ENCODE measurements at regions not wholly inside any gene's neighbourhood (a gene's known extent, or its start where the extent isn't known, plus 50 kb on each side); places are given as distances from the start of the nearest gene placed in this dataset.

DNA sequence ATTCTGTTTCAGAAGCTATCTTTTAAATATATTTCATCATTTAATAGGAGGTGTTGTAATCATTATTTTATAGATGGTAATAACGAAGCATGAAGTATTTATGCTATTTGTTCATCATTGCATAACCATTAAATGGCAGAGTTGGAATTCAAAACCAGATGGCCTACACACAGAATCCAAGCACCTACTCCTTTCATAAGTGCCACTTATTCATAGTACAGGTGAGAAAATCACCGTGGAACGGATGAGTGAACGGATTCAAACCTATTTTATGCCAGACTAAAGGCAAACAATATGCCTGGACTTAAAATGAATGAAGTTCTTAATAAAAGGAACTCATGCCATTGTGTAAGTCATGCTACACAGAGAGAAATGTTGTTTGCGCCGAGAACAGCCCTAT, 397.9 kb upstream of the ADGRB3 start (continued):
- TF ChIP-seq, protein P1, sequence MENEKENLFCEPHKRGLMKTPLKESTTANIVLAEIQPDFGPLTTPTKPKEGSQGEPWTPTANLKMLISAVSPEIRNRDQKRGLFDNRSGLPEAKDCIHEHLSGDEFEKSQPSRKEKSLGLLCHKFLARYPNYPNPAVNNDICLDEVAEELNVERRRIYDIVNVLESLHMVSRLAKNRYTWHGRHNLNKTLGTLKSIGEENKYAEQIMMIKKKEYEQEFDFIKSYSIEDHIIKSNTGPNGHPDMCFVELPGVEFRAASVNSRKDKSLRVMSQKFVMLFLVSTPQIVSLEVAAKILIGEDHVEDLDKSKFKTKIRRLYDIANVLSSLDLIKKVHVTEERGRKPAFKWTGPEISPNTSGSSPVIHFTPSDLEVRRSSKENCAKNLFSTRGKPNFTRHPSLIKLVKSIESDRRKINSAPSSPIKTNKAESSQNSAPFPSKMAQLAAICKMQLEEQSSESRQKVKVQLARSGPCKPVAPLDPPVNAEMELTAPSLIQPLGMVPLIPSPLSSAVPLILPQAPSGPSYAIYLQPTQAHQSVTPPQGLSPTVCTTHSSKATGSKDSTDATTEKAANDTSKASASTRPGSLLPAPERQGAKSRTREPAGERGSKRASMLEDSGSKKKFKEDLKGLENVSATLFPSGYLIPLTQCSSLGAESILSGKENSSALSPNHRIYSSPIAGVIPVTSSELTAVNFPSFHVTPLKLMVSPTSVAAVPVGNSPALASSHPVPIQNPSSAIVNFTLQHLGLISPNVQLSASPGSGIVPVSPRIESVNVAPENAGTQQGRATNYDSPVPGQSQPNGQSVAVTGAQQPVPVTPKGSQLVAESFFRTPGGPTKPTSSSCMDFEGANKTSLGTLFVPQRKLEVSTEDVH (IDR thresholded peaks at IDR 0.05; ENCODE audit: low read depth, partially characterized antibody): no peak
- TF ChIP-seq TARDBP (IDR thresholded peaks at IDR 0.05; ENCODE audit: borderline replicate concordance) (no peak), CBX5 (IDR thresholded peaks at IDR 0.05; ENCODE audit: low read depth) (no peak)
- TF ChIP-seq, protein P2, sequence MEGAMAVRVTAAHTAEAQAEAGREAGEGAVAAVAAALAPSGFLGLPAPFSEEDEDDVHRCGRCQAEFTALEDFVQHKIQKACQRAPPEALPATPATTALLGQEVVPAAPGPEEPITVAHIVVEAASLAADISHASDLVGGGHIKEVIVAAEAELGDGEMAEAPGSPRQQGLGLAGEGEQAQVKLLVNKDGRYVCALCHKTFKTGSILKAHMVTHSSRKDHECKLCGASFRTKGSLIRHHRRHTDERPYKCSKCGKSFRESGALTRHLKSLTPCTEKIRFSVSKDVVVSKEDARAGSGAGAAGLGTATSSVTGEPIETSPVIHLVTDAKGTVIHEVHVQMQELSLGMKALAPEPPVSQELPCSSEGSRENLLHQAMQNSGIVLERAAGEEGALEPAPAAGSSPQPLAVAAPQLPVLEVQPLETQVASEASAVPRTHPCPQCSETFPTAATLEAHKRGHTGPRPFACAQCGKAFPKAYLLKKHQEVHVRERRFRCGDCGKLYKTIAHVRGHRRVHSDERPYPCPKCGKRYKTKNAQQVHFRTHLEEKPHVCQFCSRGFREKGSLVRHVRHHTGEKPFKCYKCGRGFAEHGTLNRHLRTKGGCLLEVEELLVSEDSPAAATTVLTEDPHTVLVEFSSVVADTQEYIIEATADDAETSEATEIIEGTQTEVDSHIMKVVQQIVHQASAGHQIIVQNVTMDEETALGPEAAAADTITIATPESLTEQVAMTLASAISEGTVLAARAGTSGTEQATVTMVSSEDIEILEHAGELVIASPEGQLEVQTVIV (IDR thresholded peaks at IDR 0.05; ENCODE audit: borderline replicate concordance, partially characterized antibody): no peak
- TF ChIP-seq, protein P3, sequence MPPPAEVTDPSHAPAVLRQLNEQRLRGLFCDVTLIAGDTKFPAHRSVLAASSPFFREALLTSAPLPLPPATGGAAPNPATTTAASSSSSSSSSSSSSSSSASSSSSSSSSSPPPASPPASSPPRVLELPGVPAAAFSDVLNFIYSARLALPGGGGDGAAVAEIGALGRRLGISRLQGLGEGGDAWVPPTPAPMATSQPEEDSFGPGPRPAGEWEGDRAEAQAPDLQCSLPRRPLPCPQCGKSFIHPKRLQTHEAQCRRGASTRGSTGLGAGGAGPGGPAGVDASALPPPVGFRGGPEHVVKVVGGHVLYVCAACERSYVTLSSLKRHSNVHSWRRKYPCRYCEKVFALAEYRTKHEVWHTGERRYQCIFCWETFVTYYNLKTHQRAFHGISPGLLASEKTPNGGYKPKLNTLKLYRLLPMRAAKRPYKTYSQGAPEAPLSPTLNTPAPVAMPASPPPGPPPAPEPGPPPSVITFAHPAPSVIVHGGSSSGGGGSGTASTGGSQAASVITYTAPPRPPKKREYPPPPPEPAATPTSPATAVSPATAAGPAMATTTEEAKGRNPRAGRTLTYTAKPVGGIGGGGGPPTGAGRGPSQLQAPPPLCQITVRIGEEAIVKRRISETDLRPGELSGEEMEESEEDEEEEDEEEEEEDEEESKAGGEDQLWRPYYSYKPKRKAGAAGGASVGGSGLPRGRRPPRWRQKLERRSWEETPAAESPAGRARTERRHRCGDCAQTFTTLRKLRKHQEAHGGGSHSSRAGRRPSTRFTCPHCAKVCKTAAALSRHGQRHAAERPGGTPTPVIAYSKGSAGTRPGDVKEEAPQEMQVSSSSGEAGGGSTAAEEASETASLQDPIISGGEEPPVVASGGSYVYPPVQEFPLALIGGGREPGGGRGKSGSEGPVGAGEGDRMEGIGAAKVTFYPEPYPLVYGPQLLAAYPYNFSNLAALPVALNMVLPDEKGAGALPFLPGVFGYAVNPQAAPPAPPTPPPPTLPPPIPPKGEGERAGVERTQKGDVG (CRISPR knock-in tag; IDR thresholded peaks at IDR 0.05): no peak
